Esophagus muscularis mucosa (tissue), 4 donors: ENCODE measurements at regions not wholly inside any gene's neighbourhood (a gene's known extent, or its start where the extent isn't known, plus 50 kb on each side); places are given as distances from the start of the nearest gene placed in this dataset.

Experiments used
- EP300 ChIP-seq: sonication (generic); formaldehyde crosslinking; IDR thresholded peaks from one replicate; pipeline ENCODE4 v1.6.1; 2017; ENCODE audit warnings: antibody characterized with exemption
- POLR2A ChIP-seq: fragments of 450-650 bp; IDR thresholded peaks from one replicate; pipeline ENCODE4 v1.6.1; 2017; ENCODE audit warnings: antibody characterized with exemption, moderate library complexity, mild to moderate bottlenecking, low read depth
- TF ChIP-seq, protein P1 (sequence below), 3 experiments: fragments of 200-600 bp in 2 of 3; fragments of 450-650 bp in 1 of 3; sonication (generic) in 2 of 3; IDR thresholded peaks; one replicate each; pipeline ENCODE4 v1.5.1; 2017 to 2019; ENCODE audit warnings: antibody characterized with exemption in 3 of 3, mild to moderate bottlenecking in 2 of 3, moderate library complexity in 1 of 3

DNA sequence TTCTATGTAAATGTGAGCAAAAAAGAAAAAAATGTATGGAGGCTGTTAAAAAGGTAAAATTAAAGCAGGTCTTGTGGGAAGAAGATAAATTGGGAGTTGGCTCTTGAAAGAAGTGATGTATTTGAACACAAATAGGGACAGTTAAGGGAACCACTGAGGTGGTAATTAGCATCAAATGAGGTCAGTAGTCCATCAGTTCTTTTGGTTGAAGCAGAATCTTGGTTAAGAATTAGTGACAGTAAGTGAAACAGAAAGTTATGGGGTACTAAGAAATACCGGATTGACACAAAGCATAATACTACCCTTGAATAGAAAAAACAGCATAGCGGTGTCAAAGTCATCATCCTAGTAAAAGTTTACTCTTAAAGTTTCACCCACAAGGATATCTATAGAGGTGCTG, 352.6 kb upstream of the VRK2 start:
- TF ChIP-seq, protein P1, sequence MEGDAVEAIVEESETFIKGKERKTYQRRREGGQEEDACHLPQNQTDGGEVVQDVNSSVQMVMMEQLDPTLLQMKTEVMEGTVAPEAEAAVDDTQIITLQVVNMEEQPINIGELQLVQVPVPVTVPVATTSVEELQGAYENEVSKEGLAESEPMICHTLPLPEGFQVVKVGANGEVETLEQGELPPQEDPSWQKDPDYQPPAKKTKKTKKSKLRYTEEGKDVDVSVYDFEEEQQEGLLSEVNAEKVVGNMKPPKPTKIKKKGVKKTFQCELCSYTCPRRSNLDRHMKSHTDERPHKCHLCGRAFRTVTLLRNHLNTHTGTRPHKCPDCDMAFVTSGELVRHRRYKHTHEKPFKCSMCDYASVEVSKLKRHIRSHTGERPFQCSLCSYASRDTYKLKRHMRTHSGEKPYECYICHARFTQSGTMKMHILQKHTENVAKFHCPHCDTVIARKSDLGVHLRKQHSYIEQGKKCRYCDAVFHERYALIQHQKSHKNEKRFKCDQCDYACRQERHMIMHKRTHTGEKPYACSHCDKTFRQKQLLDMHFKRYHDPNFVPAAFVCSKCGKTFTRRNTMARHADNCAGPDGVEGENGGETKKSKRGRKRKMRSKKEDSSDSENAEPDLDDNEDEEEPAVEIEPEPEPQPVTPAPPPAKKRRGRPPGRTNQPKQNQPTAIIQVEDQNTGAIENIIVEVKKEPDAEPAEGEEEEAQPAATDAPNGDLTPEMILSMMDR (IDR thresholded peaks at IDR 0.05) = no peak
- TF ChIP-seq POLR2A (no peak), EP300 (no peak)
